H9 (cell line): ENCODE measurements at regions not wholly inside any gene's neighbourhood (a gene's known extent, or its start where the extent isn't known, plus 50 kb on each side); places are given as distances from the start of the nearest gene placed in this dataset.
A peak's percentile ranks its signal among the peaks of the same experiment; 100 is the strongest.

Source experiments
- DNase-seq: peaks from one replicate; pipeline ENCODE4 v3.0.0-alpha.2; 2017
- H2AFZ ChIP-seq: one replicate; pipeline ENCODE4 v1.6.1; 2013; ENCODE audit warnings: mild to moderate bottlenecking, low read length, control low read depth, moderate library complexity
- H2AK5ac ChIP-seq: 2 replicates; pipeline ENCODE4 v1.6.1; 2013; ENCODE audit warnings: low read length, control low read depth, mixed read lengths; ENCODE audit not compliant: insufficient read length
- H2BK120ac ChIP-seq: one replicate; pipeline ENCODE4 v1.6.1; 2013; ENCODE audit warnings: low read depth, mild to moderate bottlenecking, low read length, control low read depth, inconsistent platforms; ENCODE audit not compliant: poor library complexity, severe bottlenecking
- H2BK12ac ChIP-seq: 2 replicates; pipeline ENCODE4 v1.6.1; 2013; ENCODE audit warnings: low read length, control low read depth, mixed read lengths, low read depth; ENCODE audit not compliant: insufficient read length
- H2BK15ac ChIP-seq: 2 replicates; pipeline ENCODE4 v1.6.1; 2013; ENCODE audit warnings: low read depth, low read length, control low read depth
- H2BK20ac ChIP-seq: one replicate; pipeline ENCODE4 v1.6.1; 2013; ENCODE audit warnings: low read depth, mild to moderate bottlenecking, low read length, control low read depth, inconsistent platforms; ENCODE audit not compliant: poor library complexity, severe bottlenecking
- H2BK5ac ChIP-seq: 2 replicates; pipeline ENCODE4 v1.6.1; 2013; ENCODE audit warnings: low read length, control low read depth, mixed read lengths; ENCODE audit not compliant: insufficient read length
- H3K14ac ChIP-seq: 2 replicates; pipeline ENCODE4 v1.6.1; 2013; ENCODE audit warnings: low read length, control low read depth; ENCODE audit not compliant: insufficient read depth
- H3K18ac ChIP-seq: 2 replicates; pipeline ENCODE4 v1.6.1; 2013; ENCODE audit warnings: low read depth, mild to moderate bottlenecking, mixed read lengths, low read length, control low read depth; ENCODE audit not compliant: insufficient read length
- H3K23ac ChIP-seq: 2 replicates; pipeline ENCODE4 v1.6.1; 2013; ENCODE audit warnings: low read length, control low read depth, mixed read lengths, low read depth; ENCODE audit not compliant: insufficient read length
- H3K23me2 ChIP-seq: 2 replicates; pipeline ENCODE4 v1.6.1; 2013; ENCODE audit warnings: low read depth, mild to moderate bottlenecking, mixed read lengths, low read length, control low read depth; ENCODE audit not compliant: insufficient read length, poor library complexity, severe bottlenecking
- H3K27ac ChIP-seq: 2 replicates; pipeline ENCODE4 v1.5.1; 2013; ENCODE audit warnings: low read length, control low read depth, mixed read lengths, low read depth; ENCODE audit not compliant: insufficient read length
- H3K27me3 ChIP-seq: 2 replicates; pipeline ENCODE4 v1.6.1; 2013; ENCODE audit warnings: low read length, control low read depth, inconsistent platforms; ENCODE audit not compliant: insufficient read depth
- H3K4ac ChIP-seq: 2 replicates; pipeline ENCODE4 v1.6.1; 2013; ENCODE audit warnings: low read depth, mild to moderate bottlenecking, control low read depth, inconsistent platforms, low read length, moderate library complexity
- H3K4me1 ChIP-seq: 2 replicates; pipeline ENCODE4 v1.6.1; 2013; ENCODE audit warnings: low read length, control low read depth, inconsistent platforms; ENCODE audit not compliant: insufficient read depth
- H3K4me2 ChIP-seq: 2 replicates; pipeline ENCODE4 v1.6.1; 2013; ENCODE audit warnings: low read length, control low read depth, mixed read lengths; ENCODE audit not compliant: insufficient read length, insufficient read depth
- H3K56ac ChIP-seq: 2 replicates; pipeline ENCODE4 v1.6.1; 2013; ENCODE audit warnings: low read depth, mild to moderate bottlenecking, mixed read lengths, low read length, control low read depth; ENCODE audit not compliant: insufficient read length
- H3K79me1 ChIP-seq: 2 replicates; pipeline ENCODE4 v1.6.1; 2013; ENCODE audit warnings: low read depth, mild to moderate bottlenecking, moderate library complexity, low read length, control low read depth, inconsistent platforms; ENCODE audit not compliant: insufficient read depth, poor library complexity, severe bottlenecking
- H3K79me2 ChIP-seq: 2 replicates; pipeline ENCODE4 v1.6.1; 2013; ENCODE audit warnings: low read length, control low read depth, inconsistent platforms; ENCODE audit not compliant: insufficient read depth
- H3K9ac ChIP-seq: 2 replicates; pipeline ENCODE4 v1.6.1; 2013; ENCODE audit warnings: low read length, control low read depth, mixed read lengths; ENCODE audit not compliant: insufficient read length; ENCODE audit errors: extremely low read depth
- H3K9me3 ChIP-seq: one replicate; pipeline ENCODE4 v1.6.1; 2013; ENCODE audit warnings: low read depth, low read length, inconsistent platforms; ENCODE audit not compliant: control insufficient read depth
- H3T11ph ChIP-seq: one replicate; pipeline ENCODE4 v1.6.1; 2013; ENCODE audit warnings: mild to moderate bottlenecking, low read length, control low read depth, inconsistent platforms
- H4K20me1 ChIP-seq: one replicate; pipeline ENCODE4 v1.6.1; 2013; ENCODE audit not compliant: control insufficient read depth, insufficient read length, insufficient read depth
- H4K5ac ChIP-seq: 2 replicates; pipeline ENCODE4 v1.6.1; 2013; ENCODE audit warnings: low read depth, mild to moderate bottlenecking, mixed read lengths, low read length, control low read depth; ENCODE audit not compliant: insufficient read length
- H4K8ac ChIP-seq: replicated peaks from 2 replicates; pipeline ENCODE4 v1.6.1; 2013; ENCODE audit warnings: low read length, control low read depth, mixed read lengths, low read depth; ENCODE audit not compliant: insufficient read length
- H4K91ac ChIP-seq: 2 replicates; pipeline ENCODE4 v1.6.1; 2013; ENCODE audit warnings: low read depth, mild to moderate bottlenecking, moderate library complexity, mixed read lengths, low read length, control low read depth; ENCODE audit not compliant: insufficient read length
- H3K27ac Mint-ChIP-seq, 3 experiments: 2 replicates in 2 of 3; 3 replicates in 1 of 3; pipeline ENCODE4 v1.8.0; 2020 to 2021; ENCODE audit warnings: mixed read lengths in 3 of 3, mild to moderate bottlenecking in 1 of 3, moderate library complexity in 1 of 3
- H3K27me3 Mint-ChIP-seq: 2 replicates; pipeline ENCODE4 v1.8.0; 2021; ENCODE audit warnings: low read depth, mild to moderate bottlenecking, moderate library complexity, mixed read lengths
- H3K36me3 Mint-ChIP-seq, 3 experiments: 2 replicates in 2 of 3; 3 replicates in 1 of 3; pipeline ENCODE4 v1.8.0; 2020 to 2021; ENCODE audit warnings: low read depth in 3 of 3, mixed read lengths in 3 of 3; ENCODE audit not compliant: insufficient read depth in 1 of 3
- H3K4me1 Mint-ChIP-seq, 2 experiments: 2 replicates each; pipeline ENCODE4 v1.8.0; 2020; ENCODE audit warnings: mixed read lengths in 2 of 2
- H3K4me3 Mint-ChIP-seq, 2 experiments: 2 replicates in 1 of 2; 3 replicates in 1 of 2; pipeline ENCODE4 v1.8.0; 2020 to 2021; ENCODE audit warnings: mild to moderate bottlenecking in 2 of 2, mixed read lengths in 2 of 2, moderate library complexity in 1 of 2
- H3K9me3 Mint-ChIP-seq, 2 experiments: 2 replicates in 1 of 2; 3 replicates in 1 of 2; pipeline ENCODE4 v1.8.0; 2020; ENCODE audit warnings: mild to moderate bottlenecking in 2 of 2, mixed read lengths in 2 of 2, moderate library complexity in 1 of 2
- WGBS: extraction: QIAGEN DNeasy Blood & Tissue Kit; methylation state at CpG from one replicate; pipeline ENCODE4 v1.1.7; 2013; ENCODE audit warnings: missing lambda C conversion rate, low lambda C conversion rate, mixed read lengths; ENCODE audit not compliant: insufficient read length; ENCODE audit errors: extremely low coverage; 5-methylcytosine and 5-hydroxymethylcytosine counted together
- TF ChIP-seq, protein P1 (sequence below): fragments of 200-600 bp; sonication (generic); conservative IDR thresholded peaks from 3 replicates; pipeline ENCODE4 v1.8.0; 2021; ENCODE audit warnings: antibody characterized with exemption, mild to moderate bottlenecking

DNA sequence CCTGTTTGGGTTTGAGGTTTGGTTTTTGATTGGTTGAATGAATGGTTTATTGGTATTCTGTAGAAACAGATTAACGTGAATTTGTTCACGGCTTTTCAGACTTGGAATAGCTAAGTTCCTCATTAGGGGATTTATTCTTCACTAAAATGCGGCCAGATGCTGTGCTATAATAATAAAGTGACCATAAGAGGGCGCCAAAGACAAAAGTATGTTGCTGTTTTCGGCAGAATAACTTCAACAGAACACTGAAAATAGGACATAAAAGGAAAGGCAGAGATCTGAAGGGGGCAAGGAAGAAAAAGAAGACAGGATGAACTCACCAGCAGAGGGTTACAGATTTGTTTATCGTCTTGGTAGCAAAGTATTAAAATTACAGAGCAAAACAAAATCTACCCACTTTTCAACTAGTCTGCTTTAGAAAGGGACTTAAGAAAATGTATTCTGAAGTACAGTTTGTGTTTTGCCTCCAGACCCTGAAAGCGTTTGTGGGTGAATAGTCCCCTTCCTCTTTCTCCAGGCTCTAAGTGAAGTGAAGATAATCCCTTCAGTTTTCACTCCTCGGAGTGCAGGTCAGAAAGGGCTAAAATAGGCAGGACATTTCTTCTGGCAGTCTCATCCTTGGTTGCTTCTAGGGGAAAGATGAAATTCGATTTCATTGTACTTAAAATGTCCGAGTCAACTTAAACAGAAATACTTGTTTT is 147.6 kb downstream of the IL20RB start:
- H4K20me1 ChIP-seq: no peaks in the 10 kb centered on the region
- no peak overlapping the region for H4K5ac ChIP-seq
- H3K23me2 ChIP-seq: peaks cover 4% of the 10 kb centered on the region
- H3K9ac ChIP-seq: no peak overlapping the region
- peak overlapping the region; percentile 63 for H3K27ac ChIP-seq
- no peak overlapping the region for H3K18ac ChIP-seq
- H3K23ac ChIP-seq: no peak overlapping the region
- TF ChIP-seq, protein P1, sequence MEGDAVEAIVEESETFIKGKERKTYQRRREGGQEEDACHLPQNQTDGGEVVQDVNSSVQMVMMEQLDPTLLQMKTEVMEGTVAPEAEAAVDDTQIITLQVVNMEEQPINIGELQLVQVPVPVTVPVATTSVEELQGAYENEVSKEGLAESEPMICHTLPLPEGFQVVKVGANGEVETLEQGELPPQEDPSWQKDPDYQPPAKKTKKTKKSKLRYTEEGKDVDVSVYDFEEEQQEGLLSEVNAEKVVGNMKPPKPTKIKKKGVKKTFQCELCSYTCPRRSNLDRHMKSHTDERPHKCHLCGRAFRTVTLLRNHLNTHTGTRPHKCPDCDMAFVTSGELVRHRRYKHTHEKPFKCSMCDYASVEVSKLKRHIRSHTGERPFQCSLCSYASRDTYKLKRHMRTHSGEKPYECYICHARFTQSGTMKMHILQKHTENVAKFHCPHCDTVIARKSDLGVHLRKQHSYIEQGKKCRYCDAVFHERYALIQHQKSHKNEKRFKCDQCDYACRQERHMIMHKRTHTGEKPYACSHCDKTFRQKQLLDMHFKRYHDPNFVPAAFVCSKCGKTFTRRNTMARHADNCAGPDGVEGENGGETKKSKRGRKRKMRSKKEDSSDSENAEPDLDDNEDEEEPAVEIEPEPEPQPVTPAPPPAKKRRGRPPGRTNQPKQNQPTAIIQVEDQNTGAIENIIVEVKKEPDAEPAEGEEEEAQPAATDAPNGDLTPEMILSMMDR: peak; percentile 83
- peaks cover 5% of the 10 kb centered on the region; the same call in 1 of the 2 replicates for H3K4me1 ChIP-seq
- H3T11ph ChIP-seq: no peak overlapping the region
- H3K4me2 ChIP-seq: peak overlapping the region; percentile 48
- no peak overlapping the region for H2BK120ac ChIP-seq
- peaks cover 39 to 43% of the 10 kb centered on the region in 2 experiments for H3K4me1 Mint-ChIP-seq
- H3K9me3 ChIP-seq: no peaks in the 10 kb centered on the region
- H2BK12ac ChIP-seq: no peak overlapping the region
- no peak overlapping the region; a peak in 1 of 7 replicates for H3K27ac Mint-ChIP-seq
- no peak overlapping the region for H2AFZ ChIP-seq
- no peak overlapping the region for H2BK5ac ChIP-seq
- H2BK20ac ChIP-seq: no peak overlapping the region
- H3K79me1 ChIP-seq: no peaks in the 10 kb centered on the region
- no peak overlapping the region for H3K4ac ChIP-seq
- no peak for DNase-seq
- H2AK5ac ChIP-seq: no peak overlapping the region
- H2BK15ac ChIP-seq: no peak overlapping the region
- H3K14ac ChIP-seq: no peak overlapping the region
- 100% methylated on average over 2 of the region's 10 CpGs for WGBS
- H3K56ac ChIP-seq: no peak overlapping the region
- H3K27me3 ChIP-seq: no peaks in the 10 kb centered on the region
- H3K79me2 ChIP-seq: no peaks in the 10 kb centered on the region
- H3K9me3 Mint-ChIP-seq: peaks cover 0 to 2% of the 10 kb centered on the region in 2 experiments; a peak in 1 of 5 replicates
- H4K91ac ChIP-seq: no peak overlapping the region
- H3K36me3 Mint-ChIP-seq: peaks cover 0 to 2% (median 0%) of the 10 kb centered on the region in 3 experiments; a peak in 1 of 7 replicates
- H4K8ac ChIP-seq: no peak overlapping the region
- no peaks in the 10 kb centered on the region for H3K27me3 Mint-ChIP-seq
- no peak overlapping the region for H3K4me3 Mint-ChIP-seq
